Panc1 (cell line): ENCODE measurements at regions not wholly inside any gene's neighbourhood (a gene's known extent, or its start where the extent isn't known, plus 50 kb on each side); places are given as distances from the start of the nearest gene placed in this dataset.

Experiments
- CTCF ChIP-seq: fragments of 450-650 bp; IDR thresholded peaks from 2 replicates; pipeline ENCODE4 v1.5.1; 2017; ENCODE audit warnings: mild to moderate bottlenecking
- POLR2AphosphoS5 ChIP-seq: IDR thresholded peaks from 2 replicates; pipeline ENCODE4 v1.6.1; 2012; ENCODE audit warnings: mild to moderate bottlenecking, low read depth, low read length, moderate library complexity
- TCF7L2 ChIP-seq: IDR thresholded peaks from 2 replicates; pipeline ENCODE4 v1.6.1; 2011; ENCODE audit warnings: mild to moderate bottlenecking, low read depth, low read length, inconsistent platforms

GRCh38 chr10:30705101-30705624 is 75.6 kb upstream of the LYZL2 start:
- TF ChIP-seq CTCF, result no peak
- no peak for TF ChIP-seq POLR2AphosphoS5
- no peak for TF ChIP-seq TCF7L2
